ENCODE measurements at regions not wholly inside any gene's neighbourhood (a gene's known extent, or its start where the extent isn't known, plus 50 kb on each side); places are given as distances from the start of the nearest gene placed in this dataset.
A peak's percentile ranks its signal among the peaks of the same experiment; 100 is the strongest.

DNA sequence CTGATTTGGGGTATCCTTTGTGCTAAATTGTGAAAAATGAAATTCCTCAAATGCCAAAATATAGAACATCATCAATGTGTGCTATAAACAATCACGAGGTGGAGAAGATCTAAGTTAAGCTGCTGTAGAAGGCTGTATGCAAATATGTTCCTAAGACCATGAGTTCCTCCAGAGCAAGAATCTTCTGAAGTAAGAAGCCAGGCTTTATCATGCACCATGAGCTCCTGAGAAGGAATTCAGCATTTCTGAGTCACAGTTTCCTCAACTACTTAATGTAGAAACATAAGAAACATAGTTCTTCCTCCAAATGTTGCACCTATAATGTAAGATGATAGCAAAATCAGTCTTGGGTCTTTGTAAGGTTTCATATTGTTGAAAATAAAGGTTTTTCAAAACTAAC is 241.7 kb upstream of the MDFIC2 start:
- DNase-seq = no peak

DNA sequence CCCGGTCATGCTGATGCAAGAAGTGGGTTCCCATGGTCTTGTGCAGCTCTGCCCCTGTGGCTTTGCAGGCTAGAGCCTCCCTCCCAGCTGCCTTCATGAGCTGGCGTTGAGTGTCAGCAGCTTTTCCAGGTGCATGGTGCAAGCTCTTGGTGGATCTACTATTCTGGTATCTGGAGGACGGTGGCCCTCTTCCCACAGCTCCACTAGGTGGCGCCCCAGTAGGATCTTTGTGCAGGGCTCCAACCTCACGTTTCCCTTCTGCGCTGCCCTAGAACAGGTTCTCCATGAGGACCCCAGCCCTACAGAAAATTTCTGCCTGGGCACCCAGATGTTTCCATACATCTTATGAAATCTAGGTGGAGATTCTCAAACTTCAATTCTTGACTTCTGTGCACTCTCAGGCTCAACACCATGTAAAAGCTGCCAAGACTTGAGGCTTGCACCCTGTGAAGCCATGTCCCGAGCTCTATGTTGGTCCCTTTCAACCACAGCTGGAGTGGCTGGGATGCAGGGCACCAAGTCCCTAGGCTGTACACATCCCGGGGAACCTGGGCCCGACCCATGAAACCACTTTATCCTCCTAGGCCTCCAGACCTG is 238.4 kb upstream of the MDFIC2 start:
- peak; percentile 89 for DNase-seq

GRCh38 chr3:70546679-70547078 is 234.2 kb upstream of the MDFIC2 start:
- DNase-seq = no peak

DNA sequence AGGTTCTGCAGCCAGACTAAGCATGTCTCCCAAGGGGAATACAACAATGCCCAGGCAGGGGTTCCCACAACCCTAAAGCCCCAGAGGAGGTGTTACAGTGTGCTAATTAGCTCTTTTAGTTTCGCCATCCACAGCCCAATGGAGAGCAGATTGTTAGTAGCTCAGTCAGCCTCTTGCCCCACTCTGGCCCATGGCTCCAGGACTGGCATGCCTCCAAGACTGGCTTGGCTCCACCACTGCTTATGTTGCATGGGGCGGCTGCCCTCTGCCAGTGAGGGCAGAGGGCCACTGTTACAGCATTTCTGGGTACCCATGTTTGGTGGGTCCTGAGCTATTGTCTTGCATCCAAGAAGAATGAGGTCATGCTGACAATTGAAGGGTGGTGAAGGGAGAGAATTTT is 231.1 kb upstream of the MDFIC2 start:
- DNase-seq = no peak

DNA sequence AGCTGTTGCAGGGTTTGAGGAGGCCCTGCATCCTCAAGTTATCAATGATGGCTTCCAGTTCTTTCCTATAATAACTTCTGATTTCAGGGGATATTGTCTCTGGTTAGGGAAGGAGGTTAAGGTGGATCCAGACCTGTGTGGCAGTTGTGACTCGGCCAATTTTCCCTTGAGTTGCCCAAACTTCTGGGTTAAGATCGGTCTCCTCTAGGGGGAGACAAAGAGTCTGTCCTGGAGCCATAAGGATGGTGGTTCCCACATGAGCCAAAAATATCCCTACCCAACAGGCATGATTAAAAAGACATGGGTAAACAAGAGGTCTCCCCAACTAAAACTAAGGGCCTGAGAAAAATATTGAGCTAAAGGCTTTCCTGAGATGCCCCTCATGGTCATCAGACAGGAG is 227.5 kb upstream of the MDFIC2 start:
- no peak for DNase-seq

- DNase-seq = no peak
These were observed 220.4 kb upstream of the MDFIC2 start for GRCh38 chr3:70532806-70533205.

GRCh38 chr3:70531838-70532489 is 219.5 kb upstream of the MDFIC2 start:
- no peak for DNase-seq

- DNase-seq = no peak
These were observed 218.7 kb upstream of the MDFIC2 start for GRCh38 chr3:70531063-70531657.

DNA sequence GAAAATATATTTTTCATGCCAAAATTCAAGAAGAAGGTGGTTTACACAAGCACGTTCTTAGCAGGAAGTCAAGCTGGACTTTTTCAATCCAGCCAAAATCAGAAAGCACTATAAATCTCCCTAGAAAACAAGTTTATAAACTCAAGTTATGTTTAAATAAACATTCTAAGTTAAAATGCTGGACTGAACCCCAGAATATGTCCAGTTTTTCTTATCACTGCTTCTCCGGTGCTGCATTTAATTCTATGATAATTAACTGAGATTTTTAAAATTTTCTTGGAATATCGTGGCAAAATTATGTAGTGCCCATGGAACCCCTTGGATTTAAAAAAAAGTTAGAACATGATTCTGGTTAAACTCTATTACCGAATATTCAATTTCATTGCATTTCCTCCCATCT is 218.2 kb upstream of the MDFIC2 start:
- no peak for DNase-seq

DNA sequence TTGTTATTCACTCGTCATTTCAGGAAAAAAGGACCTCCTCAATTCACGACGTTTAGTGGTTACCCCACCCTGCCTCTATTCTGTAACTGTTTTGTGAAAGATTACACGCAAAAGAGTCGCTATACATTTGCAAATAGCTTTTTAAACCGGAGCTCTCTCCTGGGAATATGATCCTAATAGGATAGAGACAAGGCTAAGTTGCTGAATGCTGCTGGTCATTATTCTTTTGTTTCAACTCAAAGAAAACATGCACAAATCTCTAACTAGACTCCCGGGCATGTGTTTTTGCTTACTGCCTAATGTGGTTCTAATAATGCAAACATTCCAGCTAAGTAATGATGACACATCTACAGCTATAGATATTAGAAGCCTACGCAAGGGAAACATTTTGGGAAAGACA is 214.6 kb upstream of the MDFIC2 start:
- DNase-seq = no peak

DNA sequence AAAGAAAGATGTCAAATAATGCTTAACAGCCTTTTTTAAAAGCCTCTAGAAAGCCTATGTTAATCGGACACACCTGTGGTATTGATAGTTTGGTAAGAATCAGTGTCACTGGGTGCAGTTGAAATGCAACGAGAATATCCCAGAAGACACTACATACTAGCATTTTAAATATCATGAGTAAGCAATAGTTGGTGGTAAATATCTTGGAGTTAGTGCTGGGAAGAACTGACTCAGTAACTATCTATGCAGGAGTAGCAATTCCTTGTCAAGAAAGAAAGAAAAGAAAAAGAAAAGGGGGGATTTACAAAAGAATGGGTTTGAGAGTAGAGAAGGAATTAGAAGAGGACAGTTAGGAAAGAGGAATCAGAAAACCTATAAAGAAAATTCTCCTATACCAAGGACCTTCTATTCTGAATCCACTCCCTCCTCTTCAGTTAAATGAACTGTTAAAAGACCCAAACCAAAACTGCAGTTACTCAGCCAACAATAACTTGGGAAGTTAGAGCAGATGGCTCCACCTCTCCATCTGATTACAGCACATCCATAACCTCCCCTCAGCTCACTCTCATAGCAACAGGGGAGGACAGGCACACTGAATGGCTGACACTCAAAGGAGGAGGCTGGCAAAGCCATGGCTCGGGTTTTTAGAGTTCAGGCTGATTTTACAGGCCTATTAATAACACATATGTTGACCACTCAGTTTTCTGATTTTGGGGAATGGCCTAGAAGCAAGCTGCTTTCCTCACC is 207.6 kb upstream of the MDFIC2 start:
- no peak for DNase-seq

DNA sequence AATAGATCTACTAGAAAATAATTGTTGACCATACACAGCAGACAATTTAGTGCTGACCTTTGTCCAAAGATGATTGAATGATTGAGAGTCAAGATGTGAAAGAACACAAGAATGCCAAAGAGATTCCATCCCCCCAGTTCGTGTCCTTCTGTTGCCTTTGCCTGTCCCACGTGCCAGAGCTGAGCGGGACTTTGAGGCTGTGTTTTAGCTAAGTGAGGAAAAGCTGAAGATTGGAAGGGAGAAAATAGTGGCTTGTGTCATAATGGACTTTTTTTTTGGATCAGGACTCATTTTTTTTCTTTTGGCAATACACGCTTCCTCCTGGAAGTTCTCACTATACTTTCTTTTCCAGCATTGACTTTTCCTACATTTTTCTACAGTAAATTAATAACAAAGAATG is 206.6 kb upstream of the MDFIC2 start:
- DNase-seq = no peak

DNA sequence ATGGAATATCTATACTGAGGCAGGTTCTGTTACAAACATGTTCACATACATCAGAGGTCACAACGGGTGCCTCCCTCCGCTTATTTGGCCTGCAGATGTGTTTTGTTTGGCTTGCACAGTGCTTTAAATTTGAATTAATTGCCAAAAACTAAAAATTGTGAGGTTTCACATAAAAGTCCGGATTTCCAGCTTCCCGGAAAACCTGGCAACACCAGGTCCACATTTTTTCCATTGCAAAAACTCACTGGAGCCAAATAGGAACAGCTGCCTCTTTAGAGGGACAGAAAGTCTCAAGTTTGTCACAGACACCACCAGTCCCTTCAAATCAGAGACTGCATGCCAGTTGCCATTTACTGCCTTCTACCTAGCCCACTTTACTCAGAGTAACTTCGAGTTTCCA is 205.9 kb upstream of the MDFIC2 start:
- no peak for DNase-seq

DNA sequence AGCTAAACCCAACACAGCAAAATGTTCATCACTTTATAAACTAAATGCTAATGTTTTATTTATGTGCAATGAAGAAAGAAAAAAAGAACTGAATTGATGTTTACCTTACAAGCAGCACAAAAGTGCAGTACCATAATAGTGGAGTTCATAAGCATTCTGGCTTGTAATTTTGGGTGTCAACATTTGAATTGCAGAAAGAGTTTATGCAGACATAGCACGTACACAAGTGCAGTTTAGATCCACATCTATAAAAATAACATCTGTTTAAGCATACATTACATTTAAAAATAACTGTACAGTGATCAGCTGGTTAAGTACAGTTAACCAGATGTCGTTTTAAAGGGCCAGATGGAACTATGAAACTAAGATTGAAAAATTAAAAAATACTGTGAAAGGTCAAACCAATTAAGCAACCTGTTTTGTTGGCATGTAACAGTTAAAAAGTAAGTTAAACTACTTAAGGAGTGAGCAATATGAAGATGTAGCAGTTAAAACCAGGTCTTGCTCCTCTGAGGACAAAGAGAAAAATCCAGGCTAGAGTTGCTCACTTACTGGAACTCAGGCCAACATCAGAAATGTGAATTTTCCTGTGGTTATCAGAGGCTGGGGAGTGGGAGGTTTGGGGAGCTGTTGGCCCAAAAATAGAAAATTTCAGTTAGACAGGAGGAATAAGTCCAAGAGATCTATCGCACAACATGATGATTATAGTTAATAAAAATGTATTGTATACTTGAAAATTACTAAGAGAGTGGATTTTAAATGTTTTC is 204.9 kb upstream of the MDFIC2 start:
- DNase-seq = no peak

- no peak for DNase-seq
These were observed 203.6 kb upstream of the MDFIC2 start for GRCh38 chr3:70516076-70516475.

GRCh38 chr3:70507486-70507885 is 195.0 kb upstream of the MDFIC2 start:
- no peak for DNase-seq

DNA sequence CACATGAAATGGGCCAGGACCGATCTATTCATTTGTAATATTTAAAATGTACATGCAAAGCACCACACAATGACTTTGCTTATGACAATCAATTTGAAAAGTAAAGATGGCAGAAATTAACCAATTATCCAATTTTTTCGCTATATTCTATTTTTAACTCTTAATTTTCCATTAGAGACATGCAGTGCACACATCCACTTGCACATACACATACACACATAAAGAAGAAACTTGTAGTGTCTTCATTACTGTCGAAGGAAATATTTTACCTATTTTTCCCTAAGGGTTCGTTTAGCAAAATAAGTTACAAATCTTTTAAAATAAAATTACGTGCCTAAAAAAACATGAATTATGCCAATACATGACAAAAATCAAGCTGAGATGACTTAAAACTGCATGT is 194.3 kb upstream of the MDFIC2 start:
- DNase-seq = no peak

DNA sequence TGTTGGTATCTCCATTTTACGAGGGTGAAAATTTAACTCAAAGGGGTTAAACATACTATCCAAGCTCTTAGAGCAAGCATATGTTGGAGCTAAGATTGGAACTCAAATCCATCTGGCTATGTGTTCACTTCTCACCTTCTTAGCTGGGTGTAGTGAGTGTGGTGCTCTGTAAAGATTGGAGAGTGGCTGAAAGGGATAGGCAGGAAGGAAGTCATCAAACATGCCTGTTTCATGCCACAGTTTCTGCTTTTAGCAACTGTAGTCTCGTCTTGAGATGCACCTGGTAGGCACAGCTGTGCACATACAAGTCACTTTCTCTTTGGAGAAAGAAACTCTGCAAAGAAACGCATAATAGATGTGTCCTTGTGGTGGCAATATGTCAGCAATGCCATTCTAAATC is 189.1 kb upstream of the MDFIC2 start:
- no peak for DNase-seq

- no peak for DNase-seq
These were observed 176.4 kb upstream of the MDFIC2 start for GRCh38 chr3:70488816-70489215.

GRCh38 chr3:70488131-70488530 is 175.7 kb upstream of the MDFIC2 start:
- DNase-seq = no peak

DNA sequence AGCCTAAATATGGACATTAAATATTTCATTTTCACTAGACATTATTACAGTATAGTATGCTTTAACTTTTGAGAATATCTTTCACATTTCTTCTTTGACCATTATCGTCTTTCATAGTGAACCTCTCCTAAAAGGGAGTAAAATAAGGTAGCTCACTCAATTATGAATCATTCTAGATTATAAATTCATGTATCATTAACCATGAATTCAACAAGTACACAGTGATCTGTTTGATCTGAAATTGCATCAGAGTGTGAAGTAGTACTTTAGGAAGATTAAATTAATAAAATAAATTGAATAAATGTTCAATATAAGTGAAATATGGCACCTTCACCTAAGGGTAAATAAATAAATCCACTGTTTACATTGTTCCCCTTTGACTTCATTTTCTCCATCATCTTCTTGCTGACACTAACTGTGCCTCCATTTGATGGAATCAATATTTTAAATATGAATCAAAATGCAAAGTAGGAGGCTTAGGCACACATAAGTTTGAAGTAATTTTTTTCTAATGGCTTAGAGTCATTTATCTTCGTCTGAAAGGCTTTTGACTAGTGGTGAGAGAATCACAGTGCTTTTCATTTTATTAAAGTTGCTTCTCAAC is 174.1 kb upstream of the MDFIC2 start:
- no peak for DNase-seq

DNA sequence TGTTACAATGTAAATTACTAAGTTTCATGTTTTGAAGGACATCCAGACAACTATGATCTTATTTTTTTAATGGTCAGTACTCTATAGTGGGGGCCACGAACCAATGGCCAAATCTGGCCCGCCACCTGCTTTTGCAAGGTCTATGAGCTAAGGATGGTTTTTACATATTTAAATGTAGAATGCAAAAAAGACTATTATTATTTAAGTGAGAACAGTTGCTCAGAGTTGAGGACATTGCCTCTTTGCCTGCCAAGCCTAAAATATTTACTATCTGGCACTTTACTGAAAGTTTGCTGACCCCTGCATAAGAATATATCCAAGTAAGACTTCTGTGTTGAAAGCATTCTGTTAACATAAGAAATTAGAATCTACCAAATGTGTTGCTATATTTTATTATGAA is 163.7 kb upstream of the MDFIC2 start:
- DNase-seq = no peak

All from activated CD8-positive, alpha-beta memory T cell treated with anti-CD3 and anti-CD28 coated beads, Interleukin-2, amount 50 U/mL, for 48 hours (primary cell).